ENCODE measurements at regions not wholly inside any gene's neighbourhood (a gene's known extent, or its start where the extent isn't known, plus 50 kb on each side); places are given as distances from the start of the nearest gene placed in this dataset.
"Not testable (repeated sequence)": the region's sequence is repeated elsewhere in the genome, so short reads cannot be mapped to it uniquely, and the experiment has no call there.

GRCh38 chr7:81427461-81427860 lies 342.4 kb downstream of the HGF start:
- DNase-seq = no peak

GRCh38 chr7:81420526-81421226 lies 349.2 kb downstream of the HGF start:
- no peak for DNase-seq

GRCh38 chr7:81419731-81420130 lies 350.1 kb downstream of the HGF start:
- no peak for DNase-seq

- no peak for DNase-seq
Observed at GRCh38 chr7:81416659-81417058, 353.2 kb downstream of the HGF start.

- DNase-seq = no peak
Observed at GRCh38 chr7:81415181-81415580, 354.7 kb downstream of the HGF start.

GRCh38 chr7:81414411-81414810 lies 355.4 kb downstream of the HGF start:
- DNase-seq = no peak

- no peak for DNase-seq
Observed at GRCh38 chr7:81410471-81411117, 359.3 kb downstream of the HGF start.

GRCh38 chr7:81408728-81409127 lies 361.1 kb downstream of the HGF start:
- no peak for DNase-seq

GRCh38 chr7:81407094-81407493 lies 362.8 kb downstream of the HGF start:
- no peak for DNase-seq

- DNase-seq = no peak
Observed at GRCh38 chr7:81404669-81405068, 365.2 kb downstream of the HGF start.

- DNase-seq = no peak
Observed at GRCh38 chr7:81402227-81402626, 367.6 kb downstream of the HGF start.

- DNase-seq = no peak
Observed at GRCh38 chr7:81399471-81399870, 370.4 kb downstream of the HGF start.

GRCh38 chr7:81394029-81394428 lies 375.8 kb downstream of the HGF start:
- DNase-seq = no peak

GRCh38 chr7:81393018-81393417 lies 376.8 kb downstream of the HGF start:
- no peak for DNase-seq

GRCh38 chr7:81385370-81385769 lies 384.5 kb downstream of the HGF start:
- no peak for DNase-seq

GRCh38 chr7:81383846-81384245 lies 386.0 kb downstream of the HGF start:
- DNase-seq = no peak

GRCh38 chr7:81374641-81375040 lies 395.2 kb downstream of the HGF start:
- DNase-seq = not testable (repeated sequence)

GRCh38 chr7:81370822-81371221 lies 399.0 kb downstream of the HGF start:
- no peak for DNase-seq

GRCh38 chr7:81367326-81367931 lies 402.4 kb downstream of the HGF start:
- no peak for DNase-seq

- no peak for DNase-seq
Observed at GRCh38 chr7:81366546-81366945, 403.3 kb downstream of the HGF start.

- DNase-seq = no peak
Observed at GRCh38 chr7:81361769-81362312, 408.0 kb downstream of the HGF start.

- no peak for DNase-seq
Observed at GRCh38 chr7:81355911-81356310, 413.9 kb downstream of the HGF start.

GRCh38 chr7:81349044-81349443 lies 420.8 kb downstream of the HGF start:
- no peak for DNase-seq

- DNase-seq = no peak
Observed at GRCh38 chr7:81339946-81340345, 421.1 kb upstream of the SEMA3C start.
